Left renal cortex interstitium (tissue), 4 donors: ENCODE measurements at regions not wholly inside any gene's neighbourhood (a gene's known extent, or its start where the extent isn't known, plus 50 kb on each side); places are given as distances from the start of the nearest gene placed in this dataset.

ENCODE experiments used
- DNase-seq, 4 donors: peaks; one replicate each; pipeline ENCODE4 v3.0.0-alpha.2; 2013; ENCODE audit warnings: low read depth in 4 of 4, low spot score in 2 of 4, missing footprints in 1 of 4

GRCh38 chr9:106305428-106306133 lies 557.4 kb upstream of the ZNF462 start:
- DNase-seq, result no peak

GRCh38 chr9:106307670-106308069 lies 555.3 kb upstream of the ZNF462 start:
- no peak for DNase-seq

- no peak for DNase-seq
Measured at GRCh38 chr9:106309925-106310324, 553.0 kb upstream of the ZNF462 start.

- DNase-seq, result no peak
Measured at GRCh38 chr9:106310782-106311181, 552.2 kb upstream of the ZNF462 start.

- no peak for DNase-seq
Measured at GRCh38 chr9:106312906-106313305, 550.1 kb upstream of the ZNF462 start.

GRCh38 chr9:106314476-106314875 lies 548.5 kb upstream of the ZNF462 start:
- no peak for DNase-seq

GRCh38 chr9:106321394-106322180 lies 541.4 kb upstream of the ZNF462 start:
- no peak for DNase-seq

GRCh38 chr9:106322706-106323245 lies 540.2 kb upstream of the ZNF462 start:
- DNase-seq, result no peak

- no peak for DNase-seq
Measured at GRCh38 chr9:106324053-106324585, 538.8 kb upstream of the ZNF462 start.

- peak in 3 of 4 donors; percentile 17 to 25 (median 19) for DNase-seq
Measured at GRCh38 chr9:106324591-106325280, 538.2 kb upstream of the ZNF462 start.

GRCh38 chr9:106326493-106326892 lies 536.5 kb upstream of the ZNF462 start:
- no peak for DNase-seq

- no peak for DNase-seq
Measured at GRCh38 chr9:106333481-106333880, 529.5 kb upstream of the ZNF462 start.

GRCh38 chr9:106334081-106334480 lies 528.9 kb upstream of the ZNF462 start:
- DNase-seq, result no peak

GRCh38 chr9:106339882-106340281 lies 523.1 kb upstream of the ZNF462 start:
- no peak for DNase-seq

GRCh38 chr9:106350777-106351176 lies 512.2 kb upstream of the ZNF462 start:
- no peak for DNase-seq

- DNase-seq, result no peak
Measured at GRCh38 chr9:106356924-106357323, 506.0 kb upstream of the ZNF462 start.

GRCh38 chr9:106358331-106358730 lies 504.6 kb upstream of the ZNF462 start:
- no peak for DNase-seq

- no peak for DNase-seq
Measured at GRCh38 chr9:106376689-106377088, 486.3 kb upstream of the ZNF462 start.

GRCh38 chr9:106383072-106383471 lies 479.9 kb upstream of the ZNF462 start:
- DNase-seq, result no peak

GRCh38 chr9:106387965-106388364 lies 475.0 kb upstream of the ZNF462 start:
- no peak for DNase-seq

GRCh38 chr9:106393226-106393625 lies 469.7 kb upstream of the ZNF462 start:
- DNase-seq, result no peak
